ENCODE measurements at regions not wholly inside any gene's neighbourhood (a gene's known extent, or its start where the extent isn't known, plus 50 kb on each side); places are given as distances from the start of the nearest gene placed in this dataset.

DNA sequence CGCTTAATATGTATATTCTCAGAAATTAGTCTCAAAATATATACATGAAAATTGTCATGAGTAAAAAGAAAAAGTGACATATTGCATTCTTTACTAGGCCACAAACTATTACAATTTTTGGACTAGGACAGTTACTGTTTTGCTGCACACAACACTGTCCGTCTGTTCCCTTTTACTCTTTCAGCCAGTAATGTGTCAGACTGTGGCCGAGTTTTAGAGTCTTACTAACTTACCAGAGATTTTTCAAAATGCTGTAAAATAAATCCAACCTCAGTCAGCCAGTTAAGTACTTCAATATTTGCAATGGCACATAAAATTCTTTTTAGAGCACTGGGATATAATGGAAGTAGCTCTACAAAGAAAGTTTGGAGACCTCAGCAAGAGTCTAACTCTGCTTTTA is 380.3 kb upstream of the IL12A start:
- H2AFZ ChIP-seq (ENCODE audit: low read length): no peak overlapping the region
- H3K79me2 ChIP-seq (ENCODE audit: low read length): no peaks in the 10 kb centered on the region
- H3K9me3 ChIP-seq (replicated peaks; ENCODE audit: insufficient read depth, low read length): no peaks in the 10 kb centered on the region
- H3K9ac ChIP-seq (ENCODE audit: low read length): no peak overlapping the region
- no peaks in the 10 kb centered on the region for H3K4me1 ChIP-seq (ENCODE audit: low read length)
- H3F3A ChIP-seq (ENCODE audit: insufficient read depth, low read length): no peaks in the 10 kb centered on the region
- no peak overlapping the region for H3K4me2 ChIP-seq (ENCODE audit: low read depth, low read length)
- no peak for DNase-seq
- no peaks in the 10 kb centered on the region for H3K36me3 ChIP-seq (replicated peaks; ENCODE audit: insufficient read depth, low read length)
- TF ChIP-seq CTCF (IDR thresholded peaks at IDR 0.05; ENCODE audit: low read length) (no peak), EZH2 (optimal IDR thresholded peaks at IDR 0.05; ENCODE audit: low read depth, low read length) (no peak), EZH2phosphoT487 (IDR thresholded peaks at IDR 0.05; ENCODE audit: low read length) (no peak)
- H3K4me3 ChIP-seq (ENCODE audit: low read length): no peak overlapping the region
- no peaks in the 10 kb centered on the region for H3K9me2 ChIP-seq (replicated peaks; ENCODE audit: insufficient read depth, low read length)
- H3K27ac ChIP-seq (ENCODE audit: low read length): no peak overlapping the region
- H4K20me1 ChIP-seq (ENCODE audit: insufficient read depth, low read length): no peaks in the 10 kb centered on the region
- no peaks in the 10 kb centered on the region for H3K27me3 ChIP-seq (replicated peaks; ENCODE audit: insufficient read depth, low read length)

- H3K9me2 ChIP-seq (replicated peaks; ENCODE audit: insufficient read depth, low read length): no peaks in the 10 kb centered on the region
- DNase-seq: no peak
- no peak overlapping the region for H3K27ac ChIP-seq (ENCODE audit: low read length)
- no peak overlapping the region for H3K9ac ChIP-seq (ENCODE audit: low read length)
- no peaks in the 10 kb centered on the region for H4K20me1 ChIP-seq (ENCODE audit: insufficient read depth, low read length)
- H3K4me2 ChIP-seq (ENCODE audit: low read depth, low read length): no peak overlapping the region
- TF ChIP-seq CTCF (IDR thresholded peaks at IDR 0.05; ENCODE audit: low read length) (no peak), EZH2phosphoT487 (IDR thresholded peaks at IDR 0.05; ENCODE audit: low read length) (no peak)
- no peaks in the 10 kb centered on the region for H3K79me2 ChIP-seq (ENCODE audit: low read length)
- H3K4me1 ChIP-seq (ENCODE audit: low read length): no peaks in the 10 kb centered on the region
- no peaks in the 10 kb centered on the region for H3F3A ChIP-seq (ENCODE audit: insufficient read depth, low read length)
- H2AFZ ChIP-seq (ENCODE audit: low read length): no peak overlapping the region
- H3K27me3 ChIP-seq (replicated peaks; ENCODE audit: insufficient read depth, low read length): no peaks in the 10 kb centered on the region
- no peaks in the 10 kb centered on the region for H3K9me3 ChIP-seq (replicated peaks; ENCODE audit: insufficient read depth, low read length)
- H3K36me3 ChIP-seq (replicated peaks; ENCODE audit: insufficient read depth, low read length): no peaks in the 10 kb centered on the region
- H3K4me3 ChIP-seq (ENCODE audit: low read length): no peak overlapping the region
Measured at GRCh38 chr3:159609625-159610024, 379.0 kb upstream of the IL12A start.

- Histone ChIP-seq H3K27me3 (replicated peaks; ENCODE audit: insufficient read depth, low read length) (no peaks in the 10 kb centered on the region), H3K36me3 (replicated peaks; ENCODE audit: insufficient read depth, low read length) (no peaks in the 10 kb centered on the region), H3K4me1 (ENCODE audit: low read length) (no peaks in the 10 kb centered on the region), H3K79me2 (ENCODE audit: low read length) (no peaks in the 10 kb centered on the region), H2AFZ (ENCODE audit: low read length) (no peak overlapping the region), H3F3A (ENCODE audit: insufficient read depth, low read length) (no peaks in the 10 kb centered on the region), H3K9ac (ENCODE audit: low read length) (no peak overlapping the region), H4K20me1 (ENCODE audit: insufficient read depth, low read length) (no peaks in the 10 kb centered on the region), H3K9me3 (replicated peaks; ENCODE audit: insufficient read depth, low read length) (no peaks in the 10 kb centered on the region), H3K4me3 (ENCODE audit: low read length) (no peak overlapping the region), H3K4me2 (ENCODE audit: low read depth, low read length) (no peak overlapping the region), H3K27ac (ENCODE audit: low read length) (no peak overlapping the region), H3K9me2 (replicated peaks; ENCODE audit: insufficient read depth, low read length) (no peaks in the 10 kb centered on the region)
- no peak for DNase-seq
- TF ChIP-seq EZH2 (optimal IDR thresholded peaks at IDR 0.05; ENCODE audit: low read depth, low read length): no peak
- TF ChIP-seq CTCF (IDR thresholded peaks at IDR 0.05; ENCODE audit: low read length): no peak
- TF ChIP-seq EZH2phosphoT487 (IDR thresholded peaks at IDR 0.05; ENCODE audit: low read length): no peak
Measured at GRCh38 chr3:159616234-159616825, 372.3 kb upstream of the IL12A start.

All from MM.1S (cell line).